ENCODE measurements at regions not wholly inside any gene's neighbourhood (a gene's known extent, or its start where the extent isn't known, plus 50 kb on each side); places are given as distances from the start of the nearest gene placed in this dataset.
"Not testable (repeated sequence)": the region's sequence is repeated elsewhere in the genome, so short reads cannot be mapped to it uniquely, and the experiment has no call there.

DNA sequence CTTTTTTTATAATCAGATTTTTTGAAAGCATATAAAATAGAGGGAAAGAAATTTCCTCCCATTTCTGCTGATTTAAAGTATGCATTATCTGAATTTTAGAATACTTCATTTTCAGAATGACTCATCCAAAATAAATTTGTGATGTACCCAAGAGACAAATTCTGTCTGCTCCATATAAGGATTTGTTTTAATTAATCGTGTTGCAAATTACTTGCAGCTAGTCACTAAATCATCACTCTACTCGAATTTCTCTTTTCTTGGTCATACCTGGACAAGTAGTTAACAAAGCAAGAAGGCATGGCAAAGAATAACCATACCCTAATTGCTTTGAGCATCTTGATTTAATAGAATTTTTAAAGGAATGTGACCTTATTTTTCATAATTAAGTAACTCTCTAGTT is 284.1 kb upstream of the GRAMD2B start:
- Histone ChIP-seq H3K27me3 (ENCODE audit: low read depth) (no peaks in the 10 kb centered on the region), H3K9me3 (no peaks in the 10 kb centered on the region), H3K4me3 (no peak overlapping the region), H3K4me1 (no peaks in the 10 kb centered on the region), H3K36me3 (no peaks in the 10 kb centered on the region), H3K27ac (no peak overlapping the region)
- TF ChIP-seq, protein P1, sequence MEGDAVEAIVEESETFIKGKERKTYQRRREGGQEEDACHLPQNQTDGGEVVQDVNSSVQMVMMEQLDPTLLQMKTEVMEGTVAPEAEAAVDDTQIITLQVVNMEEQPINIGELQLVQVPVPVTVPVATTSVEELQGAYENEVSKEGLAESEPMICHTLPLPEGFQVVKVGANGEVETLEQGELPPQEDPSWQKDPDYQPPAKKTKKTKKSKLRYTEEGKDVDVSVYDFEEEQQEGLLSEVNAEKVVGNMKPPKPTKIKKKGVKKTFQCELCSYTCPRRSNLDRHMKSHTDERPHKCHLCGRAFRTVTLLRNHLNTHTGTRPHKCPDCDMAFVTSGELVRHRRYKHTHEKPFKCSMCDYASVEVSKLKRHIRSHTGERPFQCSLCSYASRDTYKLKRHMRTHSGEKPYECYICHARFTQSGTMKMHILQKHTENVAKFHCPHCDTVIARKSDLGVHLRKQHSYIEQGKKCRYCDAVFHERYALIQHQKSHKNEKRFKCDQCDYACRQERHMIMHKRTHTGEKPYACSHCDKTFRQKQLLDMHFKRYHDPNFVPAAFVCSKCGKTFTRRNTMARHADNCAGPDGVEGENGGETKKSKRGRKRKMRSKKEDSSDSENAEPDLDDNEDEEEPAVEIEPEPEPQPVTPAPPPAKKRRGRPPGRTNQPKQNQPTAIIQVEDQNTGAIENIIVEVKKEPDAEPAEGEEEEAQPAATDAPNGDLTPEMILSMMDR (IDR thresholded peaks at IDR 0.05) = no peak
- DNase-seq (no peak), ATAC-seq (no peak)
- intact Hi-C loops (cut with DNase I) = no loop called here

DNA sequence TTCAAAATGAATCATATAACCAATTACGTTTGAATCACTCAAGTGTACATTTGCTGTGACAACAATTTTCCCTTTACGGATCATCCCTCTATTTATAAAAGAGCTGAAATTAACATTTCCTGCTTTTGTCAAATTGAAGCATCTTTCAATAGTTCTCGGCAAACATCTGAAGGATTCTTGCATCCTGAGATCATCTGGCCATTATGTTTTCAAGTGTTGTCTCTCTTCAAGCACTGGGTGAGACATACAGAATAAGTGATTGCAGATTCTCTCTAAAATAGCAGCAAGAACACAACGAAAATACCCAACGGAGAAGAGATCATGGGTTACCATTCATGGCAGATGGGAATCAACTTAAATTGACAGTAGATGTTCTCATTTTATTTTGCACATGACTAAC is 283.4 kb upstream of the GRAMD2B start:
- intact Hi-C loops (cut with DNase I) = no loop called here
- Histone ChIP-seq H3K4me3 (no peak overlapping the region), H3K4me1 (no peaks in the 10 kb centered on the region), H3K27me3 (ENCODE audit: low read depth) (no peaks in the 10 kb centered on the region), H3K36me3 (no peaks in the 10 kb centered on the region), H3K9me3 (no peaks in the 10 kb centered on the region), H3K27ac (no peak overlapping the region)
- no peak for DNase-seq
- ATAC-seq = no peak
- TF ChIP-seq, protein P1 (IDR thresholded peaks at IDR 0.05) = no peak

DNA sequence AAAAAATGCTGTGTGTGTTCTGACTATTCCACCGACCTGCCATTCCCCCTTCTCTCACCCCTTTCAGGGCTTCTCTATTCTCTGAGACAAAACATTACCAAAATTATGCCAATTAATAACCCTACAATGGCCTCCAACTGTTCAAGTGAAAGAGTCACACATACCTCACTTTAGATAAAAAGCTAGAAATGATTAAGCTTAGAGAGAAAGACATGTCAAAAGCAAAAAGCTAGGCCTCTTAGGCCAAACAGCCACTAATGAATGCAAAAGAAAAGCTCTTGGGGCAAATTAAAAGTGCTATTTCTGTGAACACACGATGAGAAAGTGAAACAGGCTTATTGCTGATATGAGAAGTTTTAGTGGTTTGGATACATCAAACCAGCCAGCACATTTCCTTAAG is 279.6 kb upstream of the GRAMD2B start:
- Histone ChIP-seq H3K4me3 (no peak overlapping the region), H3K4me1 (no peaks in the 10 kb centered on the region), H3K27me3 (ENCODE audit: low read depth) (no peaks in the 10 kb centered on the region), H3K36me3 (no peaks in the 10 kb centered on the region), H3K27ac (no peak overlapping the region), H3K9me3 (no peaks in the 10 kb centered on the region)
- TF ChIP-seq, protein P1 (IDR thresholded peaks at IDR 0.05) = no peak
- ATAC-seq = no peak
- intact Hi-C loops (cut with DNase I) = no loop called here
- DNase-seq = no peak

DNA sequence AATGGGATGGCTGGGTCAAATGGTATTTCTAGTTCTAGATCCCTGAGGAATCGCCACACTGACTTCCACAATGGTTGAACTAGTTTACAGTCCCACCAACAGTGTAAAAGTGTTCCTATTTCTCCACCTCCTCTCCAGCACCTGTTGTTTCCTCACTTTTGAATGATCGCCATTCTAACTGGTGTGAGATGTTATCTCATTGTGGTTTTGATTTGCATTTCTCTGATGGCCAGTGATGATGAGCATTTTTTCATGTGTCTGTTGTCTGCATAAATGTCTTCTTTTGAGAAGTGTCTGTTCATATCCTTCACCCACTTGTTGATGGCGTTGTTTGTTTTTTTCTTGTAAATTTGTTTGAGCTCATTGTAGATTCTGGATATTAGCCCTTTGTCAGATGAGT is 272.9 kb upstream of the GRAMD2B start:
- H3K4me1 ChIP-seq; H3K36me3 ChIP-seq; H3K9me3 ChIP-seq; ATAC-seq; H3K27ac ChIP-seq; H3K4me3 ChIP-seq; intact Hi-C loops (cut with DNase I); DNase-seq; H3K27me3 ChIP-seq (ENCODE audit: low read depth): not testable (repeated sequence)

DNA sequence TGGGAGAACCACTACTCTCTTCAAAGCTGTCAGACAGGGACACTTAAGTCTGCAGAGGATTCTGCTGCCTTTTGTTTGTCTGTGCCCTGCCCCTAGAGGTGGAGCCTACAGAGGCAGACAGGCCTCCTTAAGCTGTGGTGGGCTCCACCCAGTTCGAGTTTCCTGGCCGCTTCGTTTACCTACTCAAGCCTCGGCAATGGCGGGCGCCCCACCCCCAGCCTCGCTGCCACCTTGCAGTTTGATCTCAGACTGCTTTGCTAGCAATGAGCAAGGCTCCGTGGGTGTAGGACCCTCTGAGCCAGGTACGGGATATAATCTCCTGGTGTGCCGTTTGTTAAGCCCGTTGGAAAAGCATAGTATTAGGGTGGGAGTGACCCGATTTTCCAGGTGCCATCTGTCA is 267.9 kb upstream of the GRAMD2B start:
- H3K27me3 ChIP-seq (ENCODE audit: low read depth); H3K36me3 ChIP-seq; H3K27ac ChIP-seq; H3K4me1 ChIP-seq; H3K4me3 ChIP-seq; intact Hi-C loops (cut with DNase I); ATAC-seq: not testable (repeated sequence)
- peaks cover 16% of the 10 kb centered on the region for H3K9me3 ChIP-seq
- peak; percentile 36 for DNase-seq

DNA sequence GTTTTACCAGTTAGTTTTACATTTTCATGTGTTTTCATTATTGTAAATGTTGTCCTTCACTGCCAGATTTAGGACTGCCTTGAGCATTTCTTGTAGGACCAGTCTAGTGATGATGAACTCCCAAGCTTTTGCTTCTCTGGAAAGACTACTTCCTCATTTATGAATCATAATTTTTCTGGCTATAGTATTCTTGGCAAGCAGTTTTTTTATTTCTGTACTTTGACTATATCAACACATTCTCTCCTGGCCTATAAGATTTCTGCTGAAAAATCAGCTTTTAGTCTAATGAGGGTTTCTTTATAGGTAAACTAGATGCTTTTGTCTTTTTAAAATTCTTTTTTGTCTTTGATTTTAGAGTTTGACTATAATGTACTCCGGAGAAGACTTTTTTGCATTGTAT is 256.8 kb upstream of the GRAMD2B start:
- no peak for ATAC-seq
- H3K27me3 ChIP-seq (ENCODE audit: low read depth) = no peaks in the 10 kb centered on the region
- intact Hi-C loops (cut with DNase I) = no loop called here

More for the DNA sequence above, 256.8 kb upstream of the GRAMD2B start:
- Histone ChIP-seq H3K4me1 (no peaks in the 10 kb centered on the region), H3K9me3 (peaks cover 13% of the 10 kb centered on the region), H3K4me3 (no peak overlapping the region), H3K36me3 (no peaks in the 10 kb centered on the region), H3K27ac (no peak overlapping the region)
- DNase-seq = no peak
- TF ChIP-seq, protein P1 (IDR thresholded peaks at IDR 0.05) = no peak
